ENCODE measurements at regions not wholly inside any gene's neighbourhood (a gene's known extent, or its start where the extent isn't known, plus 50 kb on each side); places are given as distances from the start of the nearest gene placed in this dataset.

GRCh38 chr6:6533176-6533575 lies 55.3 kb upstream of the LY86 start:
- DNase-seq = no peak

- no peak for DNase-seq
These were observed 54.1 kb upstream of the LY86 start for GRCh38 chr6:6534399-6534798.

GRCh38 chr6:6537488-6538260 lies 50.8 kb upstream of the LY86 start:
- no peak for DNase-seq

GRCh38 chr6:6538261-6538660 lies 50.3 kb upstream of the LY86 start:
- no peak for DNase-seq
